H1 (cell line): ENCODE measurements at regions not wholly inside any gene's neighbourhood (a gene's known extent, or its start where the extent isn't known, plus 50 kb on each side); places are given as distances from the start of the nearest gene placed in this dataset.

Experiments used
- ATF2 ChIP-seq: IDR thresholded peaks from 2 replicates; pipeline ENCODE4 v1.6.1; 2012; ENCODE audit warnings: low read length, inconsistent platforms
- CEBPB ChIP-seq: IDR thresholded peaks from 2 replicates; pipeline ENCODE4 v1.6.1; 2012; ENCODE audit warnings: low read depth, low read length
- EGR1 ChIP-seq: IDR thresholded peaks from 2 replicates; pipeline ENCODE4 v1.6.1; 2011; ENCODE audit warnings: low read depth, low read length, borderline replicate concordance
- EP300 ChIP-seq, 2 experiments: IDR thresholded peaks; 1 replicate in 1 of 2; 2 replicates in 1 of 2; pipeline ENCODE4 v1.6.1; 2011 to 2012; ENCODE audit warnings: low read depth in 2 of 2, low read length in 2 of 2, mild to moderate bottlenecking in 2 of 2, borderline replicate concordance in 1 of 2, inconsistent platforms in 1 of 2, moderate library complexity in 1 of 2
- KDM1A ChIP-seq: fragments of 200-600, 300-600 bp; sonication (generic); IDR thresholded peaks from 2 replicates; pipeline ENCODE4 v1.7.1; 2016; ENCODE audit warnings: mild to moderate bottlenecking, low read length, borderline replicate concordance
- NRF1 ChIP-seq: IDR thresholded peaks from 2 replicates; pipeline ENCODE4 v1.6.1; 2011; ENCODE audit warnings: mild to moderate bottlenecking, low read depth, low read length, improper control_type of control experiment
- POLR2A ChIP-seq, 2 experiments: IDR thresholded peaks; 1 replicate in 1 of 2; 2 replicates in 1 of 2; pipeline ENCODE4 v1.6.1; 2011; ENCODE audit warnings: low read depth in 2 of 2, low read length in 2 of 2, mild to moderate bottlenecking in 2 of 2; ENCODE audit errors: control extremely low read depth in 1 of 2
- POLR2AphosphoS5 ChIP-seq: IDR thresholded peaks from 2 replicates; pipeline ENCODE4 v1.6.1; 2011; ENCODE audit warnings: low read depth, low read length

DNA sequence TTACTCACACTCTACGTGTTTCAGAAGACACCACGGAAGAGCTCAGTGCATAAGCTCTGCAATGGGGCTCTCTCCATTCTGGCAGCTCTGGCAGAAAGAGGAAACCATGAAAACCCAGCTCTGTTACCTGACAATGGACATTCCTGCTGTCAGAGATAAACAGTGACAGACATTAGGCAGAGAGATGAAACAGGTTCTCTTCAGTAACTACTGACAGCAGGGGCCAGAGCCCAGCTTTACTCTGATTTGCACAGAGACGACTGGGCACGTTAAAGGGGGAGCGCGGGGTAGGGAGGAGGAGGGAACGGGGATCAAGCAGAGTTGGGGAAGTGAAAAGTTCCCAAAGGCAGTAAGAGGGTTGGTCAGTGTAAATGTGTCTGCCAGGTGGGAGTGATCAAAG lies 206.1 kb downstream of the RAMP3 start (continued):
- TF ChIP-seq ATF2 (no peak), EGR1 (no peak), EP300 (IDR thresholded peaks at IDR 0.05; ENCODE audit: borderline replicate concordance in 1 of 2, low read depth in 2 of 2, low read length in 2 of 2) (no peak), POLR2AphosphoS5 (no peak), CEBPB (no peak), POLR2A (IDR thresholded peaks at IDR 0.05; ENCODE audit: control extremely low read depth in 1 of 2, low read depth in 2 of 2, low read length in 2 of 2) (no peak), KDM1A (no peak), NRF1 (no peak)
